Lower lobe of right lung (tissue), 2 donors: ENCODE measurements at regions not wholly inside any gene's neighbourhood (a gene's known extent, or its start where the extent isn't known, plus 50 kb on each side); places are given as distances from the start of the nearest gene placed in this dataset.

Experiments
- ATAC-seq, 2 donors: fragments of 200-7000 bp; cut with Tn5 transposase; one replicate each; pipeline ENCODE4 v1.9.1; 2020 to 2022; ENCODE audit warnings: mild to moderate bottlenecking in 2 of 2, moderate library complexity in 2 of 2
- DNase-seq: peaks from one replicate; pipeline ENCODE4 v3.0.0-alpha.2; 2020
- H3K27ac ChIP-seq: fragments of 200-600 bp; one replicate; pipeline ENCODE4 v1.8.0; 2022
- H3K27me3 ChIP-seq: fragments of 200-600 bp; one replicate; pipeline ENCODE4 v1.8.0; 2022; ENCODE audit warnings: low read depth
- H3K36me3 ChIP-seq: fragments of 200-600 bp; one replicate; pipeline ENCODE4 v1.8.0; 2022; ENCODE audit warnings: mild to moderate bottlenecking
- H3K4me1 ChIP-seq: fragments of 200-600 bp; one replicate; pipeline ENCODE4 v1.8.0; 2022
- H3K4me3 ChIP-seq: fragments of 200-600 bp; one replicate; pipeline ENCODE4 v1.8.0; 2022; ENCODE audit warnings: mild to moderate bottlenecking
- H3K9me3 ChIP-seq: fragments of 200-600 bp; one replicate; pipeline ENCODE4 v1.8.0; 2022
- intact Hi-C: fragments of 100-400 bp; cut with DNase I; formaldehyde crosslinking; loops from one replicate; pipeline ENCODE4 v1.11.0; 2022
- TF ChIP-seq, protein P1 (sequence below): fragments of 200-600 bp; IDR thresholded peaks from one replicate; pipeline ENCODE4 v1.8.0; 2022; ENCODE audit warnings: antibody characterized with exemption, mild to moderate bottlenecking
- donor health status: DM: no; HTN: yes; CAD: no; lungs with severe emphysema.

DNA sequence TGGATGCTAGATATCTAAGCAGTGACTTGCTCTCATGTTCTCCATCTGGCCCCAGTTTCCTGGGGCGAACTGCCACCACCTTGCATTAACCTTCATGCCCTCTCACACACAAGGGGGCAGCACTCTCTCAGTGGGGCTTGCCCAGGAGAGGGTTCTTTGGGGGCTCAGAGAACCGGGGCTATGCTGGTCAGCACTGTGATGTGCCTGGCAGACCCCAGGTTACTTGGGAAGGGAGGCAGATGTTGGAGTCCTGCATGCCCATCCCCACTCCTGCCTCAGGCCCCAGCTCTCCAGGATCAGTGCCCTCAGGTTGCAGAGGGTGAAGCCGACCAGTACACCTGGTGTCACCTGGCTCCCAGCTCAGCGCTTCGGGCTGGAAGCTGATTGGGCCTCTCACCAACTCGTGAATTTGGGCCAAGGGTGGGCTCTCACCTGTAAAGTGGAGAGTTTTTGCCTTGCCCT is 396.2 kb upstream of the HS6ST1 start:
- Histone ChIP-seq H3K27me3 (no peaks in the 10 kb centered on the region), H3K4me3 (no peak overlapping the region), H3K27ac (no peak overlapping the region), H3K36me3 (no peaks in the 10 kb centered on the region), H3K4me1 (no peaks in the 10 kb centered on the region), H3K9me3 (no peaks in the 10 kb centered on the region)
- DNase-seq (no peak), ATAC-seq (no peak)
- intact Hi-C loops = no loop called here
- TF ChIP-seq, protein P1, sequence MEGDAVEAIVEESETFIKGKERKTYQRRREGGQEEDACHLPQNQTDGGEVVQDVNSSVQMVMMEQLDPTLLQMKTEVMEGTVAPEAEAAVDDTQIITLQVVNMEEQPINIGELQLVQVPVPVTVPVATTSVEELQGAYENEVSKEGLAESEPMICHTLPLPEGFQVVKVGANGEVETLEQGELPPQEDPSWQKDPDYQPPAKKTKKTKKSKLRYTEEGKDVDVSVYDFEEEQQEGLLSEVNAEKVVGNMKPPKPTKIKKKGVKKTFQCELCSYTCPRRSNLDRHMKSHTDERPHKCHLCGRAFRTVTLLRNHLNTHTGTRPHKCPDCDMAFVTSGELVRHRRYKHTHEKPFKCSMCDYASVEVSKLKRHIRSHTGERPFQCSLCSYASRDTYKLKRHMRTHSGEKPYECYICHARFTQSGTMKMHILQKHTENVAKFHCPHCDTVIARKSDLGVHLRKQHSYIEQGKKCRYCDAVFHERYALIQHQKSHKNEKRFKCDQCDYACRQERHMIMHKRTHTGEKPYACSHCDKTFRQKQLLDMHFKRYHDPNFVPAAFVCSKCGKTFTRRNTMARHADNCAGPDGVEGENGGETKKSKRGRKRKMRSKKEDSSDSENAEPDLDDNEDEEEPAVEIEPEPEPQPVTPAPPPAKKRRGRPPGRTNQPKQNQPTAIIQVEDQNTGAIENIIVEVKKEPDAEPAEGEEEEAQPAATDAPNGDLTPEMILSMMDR = no peak

DNA sequence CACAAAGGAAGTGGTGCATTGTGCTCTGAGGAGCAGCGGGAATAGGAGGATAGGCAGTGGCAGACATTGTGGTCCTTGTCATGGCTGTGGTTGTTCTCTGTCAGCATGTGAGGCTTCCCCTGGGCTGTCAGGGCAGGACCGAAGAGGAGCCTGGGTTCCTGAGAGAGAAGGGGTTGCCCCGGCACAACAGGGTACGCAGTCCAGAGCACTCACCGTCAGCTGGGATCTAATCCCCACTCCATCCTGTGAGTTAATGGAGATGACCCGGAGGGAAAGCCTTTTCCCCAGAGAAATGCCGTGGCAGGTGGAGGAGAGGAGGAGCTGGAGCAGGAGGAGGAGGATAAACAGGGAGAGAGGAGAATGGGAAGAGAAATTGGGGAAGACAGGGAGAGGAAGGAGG is 396.7 kb upstream of the HS6ST1 start:
- no peak for ATAC-seq
- H3K27me3 ChIP-seq = no peaks in the 10 kb centered on the region

DNA sequence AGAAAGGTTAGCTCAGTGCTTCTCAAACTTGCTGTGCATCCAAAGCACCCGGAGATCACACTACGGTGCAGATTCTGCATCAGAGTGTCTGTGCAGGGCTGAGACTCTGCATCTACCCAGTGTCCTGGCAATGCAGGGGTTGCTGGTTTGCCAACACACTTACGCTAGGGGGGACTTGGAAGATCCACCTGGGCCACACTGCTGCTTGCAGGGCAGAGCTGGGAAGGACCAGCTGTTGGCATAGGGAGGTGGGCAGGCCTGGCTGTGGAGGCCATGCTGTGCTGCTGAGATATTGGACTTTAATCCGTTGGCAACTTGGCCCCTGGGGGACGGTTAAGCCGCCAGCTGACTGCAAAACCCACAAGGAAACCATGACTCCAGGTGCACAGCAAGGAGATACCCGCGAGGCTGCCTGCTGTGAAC is 397.6 kb upstream of the HS6ST1 start:
- H3K27ac ChIP-seq = no peak overlapping the region
- no peaks in the 10 kb centered on the region for H3K4me1 ChIP-seq
- no peak overlapping the region for H3K4me3 ChIP-seq
- H3K9me3 ChIP-seq = no peaks in the 10 kb centered on the region
- H3K36me3 ChIP-seq = no peaks in the 10 kb centered on the region
- no peaks in the 10 kb centered on the region for H3K27me3 ChIP-seq
- ATAC-seq = no peak
- TF ChIP-seq, protein P1 = no peak
- no peak for DNase-seq
- intact Hi-C loops = no loop called here

More for the DNA sequence above, 396.7 kb upstream of the HS6ST1 start:
- Histone ChIP-seq H3K4me3 (no peak overlapping the region), H3K27ac (no peak overlapping the region), H3K9me3 (no peaks in the 10 kb centered on the region), H3K36me3 (no peaks in the 10 kb centered on the region), H3K4me1 (no peaks in the 10 kb centered on the region)
- DNase-seq = no peak
- intact Hi-C loops = no loop called here
- TF ChIP-seq, protein P1 = no peak

DNA sequence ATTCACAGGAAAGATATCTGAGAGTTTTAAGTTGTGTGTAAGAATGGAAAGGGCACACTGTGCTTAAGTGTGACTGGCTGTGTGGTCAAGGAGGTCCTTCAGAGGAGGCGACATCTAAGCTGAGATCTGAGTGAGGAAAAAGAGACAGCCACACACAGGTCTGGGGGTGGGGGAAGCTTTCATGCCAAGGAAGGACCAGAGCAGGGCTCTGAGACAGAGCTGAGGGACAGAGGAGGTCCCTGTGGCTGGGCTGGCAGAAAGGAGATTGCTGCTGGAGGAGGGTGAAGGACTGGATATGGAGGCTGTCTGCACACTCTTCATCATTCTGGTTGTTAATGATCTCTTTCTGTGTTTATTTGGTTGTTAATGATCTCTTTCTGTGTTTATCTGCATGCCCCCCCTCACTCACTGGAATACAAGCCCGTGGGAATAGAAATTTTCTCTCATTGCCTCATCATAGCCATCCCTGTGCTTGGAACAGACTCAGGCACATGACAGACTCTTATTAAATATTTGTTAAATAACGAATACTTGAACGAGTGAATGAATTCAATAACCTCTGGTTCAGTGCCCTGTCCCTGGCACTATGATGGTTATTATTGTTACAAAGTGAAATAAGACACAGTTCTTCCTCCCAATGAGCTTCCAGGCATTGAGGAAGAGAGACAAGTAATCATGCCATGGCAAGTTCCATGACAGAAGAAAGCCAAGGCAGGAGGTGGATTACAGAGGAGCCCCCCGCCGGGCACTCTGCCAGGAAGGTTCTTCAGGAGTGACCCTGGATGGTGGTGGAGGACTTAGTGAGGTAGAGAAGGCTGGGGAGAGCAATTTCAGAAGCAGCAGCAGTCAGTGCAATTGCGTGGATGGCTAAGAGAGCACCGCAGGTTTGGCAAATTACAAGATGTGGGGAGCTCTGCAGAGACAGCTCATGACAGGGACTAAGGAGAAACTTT is 399.4 kb upstream of the HS6ST1 start:
- no peaks in the 10 kb centered on the region for H3K9me3 ChIP-seq
- no peaks in the 10 kb centered on the region for H3K36me3 ChIP-seq
- intact Hi-C loops = no loop called here
- ATAC-seq (no peak), DNase-seq (no peak)
- H3K4me1 ChIP-seq = no peaks in the 10 kb centered on the region
- no peak overlapping the region for H3K4me3 ChIP-seq
- H3K27me3 ChIP-seq = no peaks in the 10 kb centered on the region
- TF ChIP-seq, protein P1 = no peak
- no peak overlapping the region for H3K27ac ChIP-seq

DNA sequence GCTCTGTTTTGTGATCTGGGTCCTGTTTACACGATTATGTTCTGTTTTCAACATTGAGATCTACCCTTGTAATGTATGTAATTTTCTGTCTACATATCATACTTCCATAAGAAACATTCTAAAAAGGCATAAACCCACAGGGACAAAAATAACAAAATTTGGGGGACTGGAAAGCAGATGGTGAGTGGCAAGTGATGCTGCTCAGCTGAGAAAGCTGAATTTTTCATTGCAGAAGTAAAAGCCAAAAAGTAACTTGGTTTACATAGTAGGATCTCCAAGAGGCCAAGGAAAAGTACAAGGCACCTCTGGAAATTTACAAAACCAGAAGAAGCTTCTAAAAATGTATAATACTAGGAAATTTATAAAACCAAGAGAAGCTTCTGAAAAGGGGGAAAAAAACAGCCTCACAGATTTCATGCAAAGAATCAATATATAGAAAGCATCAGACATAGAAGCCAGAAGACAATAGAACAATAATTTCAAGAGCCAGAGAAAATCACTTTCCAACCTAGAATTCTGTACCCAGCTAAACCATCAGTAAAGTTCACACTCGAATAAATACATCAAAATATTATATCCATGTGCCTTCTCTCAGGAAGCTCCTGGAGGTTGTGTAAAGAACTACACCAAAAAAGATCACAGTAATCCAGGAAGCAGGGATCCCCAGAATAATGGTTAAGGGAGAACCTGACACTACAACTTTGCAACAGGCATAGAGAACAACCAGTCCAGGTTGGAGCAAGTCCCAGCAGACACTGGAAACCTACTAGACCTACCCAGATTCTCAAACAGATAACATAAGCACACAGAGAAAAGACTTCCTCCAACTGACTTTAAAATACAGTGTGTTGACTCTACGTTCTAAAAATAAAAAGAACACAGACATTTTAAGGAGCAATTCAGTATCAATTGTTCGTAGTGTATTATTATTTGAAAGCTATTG is 401.7 kb upstream of the HS6ST1 start:
- Histone ChIP-seq H3K9me3 (no peaks in the 10 kb centered on the region), H3K27me3 (no peaks in the 10 kb centered on the region), H3K4me1 (no peaks in the 10 kb centered on the region), H3K27ac (no peak overlapping the region), H3K4me3 (no peak overlapping the region), H3K36me3 (no peaks in the 10 kb centered on the region)
- DNase-seq (no peak), ATAC-seq (no peak)
- intact Hi-C loops = no loop called here
- TF ChIP-seq, protein P1 = no peak
